HepG2 (cell line): ENCODE measurements at regions not wholly inside any gene's neighbourhood (a gene's known extent, or its start where the extent isn't known, plus 50 kb on each side); places are given as distances from the start of the nearest gene placed in this dataset.

Source experiments
- ATF2 ChIP-seq: sonication (generic); formaldehyde crosslinking; IDR thresholded peaks from 2 replicates; pipeline ENCODE4 v1.4.0; 2020; ENCODE audit warnings: missing genetic modification reagents
- CHD2 ChIP-seq: IDR thresholded peaks from 2 replicates; pipeline ENCODE4 v1.6.1; 2011; ENCODE audit warnings: low read depth, low read length, improper control_type of control experiment
- DRAP1 ChIP-seq: IDR thresholded peaks from 2 replicates; pipeline ENCODE4 v1.6.1; 2016; ENCODE audit warnings: missing genetic modification reagents, missing compliant biosample characterization
- HNRNPL ChIP-seq: fragments of 200-400 bp; formaldehyde crosslinking; IDR thresholded peaks from 2 replicates; pipeline ENCODE4 v1.6.1; 2017; ENCODE audit warnings: mild to moderate bottlenecking, low read depth, low read length
- MXD3 ChIP-seq: IDR thresholded peaks from 2 replicates; pipeline ENCODE4 v1.6.1; 2016; ENCODE audit warnings: mild to moderate bottlenecking, missing biosample characterization, missing genetic modification reagents
- NR3C1 ChIP-seq: sonication (generic); formaldehyde crosslinking; IDR thresholded peaks from 2 replicates; pipeline ENCODE4 v1.4.0; 2020; ENCODE audit warnings: missing genetic modification reagents
- PPARG ChIP-seq: conservative IDR thresholded peaks from 2 replicates; pipeline ENCODE4 v1.6.1; 2016; ENCODE audit warnings: missing biosample characterization, missing genetic modification reagents
- RARA ChIP-seq: IDR thresholded peaks from 2 replicates; pipeline ENCODE4 v1.6.1; 2016; ENCODE audit warnings: missing genetic modification reagents, missing compliant biosample characterization
- REL ChIP-seq: sonication (generic); formaldehyde crosslinking; conservative IDR thresholded peaks from 2 replicates; pipeline ENCODE4 v1.8.0; 2022; ENCODE audit warnings: mild to moderate bottlenecking, missing genetic modification reagents, moderate library complexity
- TARDBP ChIP-seq: sonication (generic); formaldehyde crosslinking; IDR thresholded peaks from 2 replicates; pipeline ENCODE4 v1.8.0; 2022; ENCODE audit warnings: mild to moderate bottlenecking, missing genetic modification reagents
- TEF ChIP-seq: sonication (generic); formaldehyde crosslinking; IDR thresholded peaks from 2 replicates; pipeline ENCODE4 v1.5.0; 2020; ENCODE audit warnings: missing genetic modification reagents
- WIZ ChIP-seq: sonication (generic); formaldehyde crosslinking; IDR thresholded peaks from 2 replicates; pipeline ENCODE4 v1.5.1; 2020; ENCODE audit warnings: mild to moderate bottlenecking, missing genetic modification reagents
- ZBTB10 ChIP-seq: sonication (generic); formaldehyde crosslinking; IDR thresholded peaks from 2 replicates; pipeline ENCODE4 v1.4.0; 2020; ENCODE audit warnings: missing genetic modification reagents, borderline replicate concordance
- ZBTB39 ChIP-seq: sonication (generic); formaldehyde crosslinking; IDR thresholded peaks from 2 replicates; pipeline ENCODE4 v1.5.0; 2020; ENCODE audit warnings: missing genetic modification reagents
- ZNF121 ChIP-seq: sonication (generic); formaldehyde crosslinking; IDR thresholded peaks from 2 replicates; pipeline ENCODE4 v1.5.0; 2020; ENCODE audit warnings: mild to moderate bottlenecking, missing genetic modification reagents
- ZNF512B ChIP-seq: sonication (generic); formaldehyde crosslinking; IDR thresholded peaks from 2 replicates; pipeline ENCODE4 v1.5.1; 2020; ENCODE audit warnings: missing genetic modification reagents, mild to moderate bottlenecking, borderline replicate concordance
- ZNF672 ChIP-seq: sonication (generic); formaldehyde crosslinking; IDR thresholded peaks from 2 replicates; pipeline ENCODE4 v1.8.1; 2022; ENCODE audit warnings: missing genetic modification reagents

GRCh38 chr12:46523863-46524770, 151.5 kb upstream of the SLC38A2 start (continued):
- no peak for TF ChIP-seq ZBTB39
- TF ChIP-seq ZNF512B (CRISPR knock-in tag) = no peak
- peak; percentile 84 for TF ChIP-seq TARDBP (CRISPR knock-in tag)
- TF ChIP-seq NR3C1 (CRISPR knock-in tag) = no peak
- TF ChIP-seq WIZ = no peak
- peak; percentile 72 for TF ChIP-seq DRAP1 (CRISPR knock-in tag)
- TF ChIP-seq TEF (CRISPR knock-in tag) = no peak
- TF ChIP-seq REL (CRISPR knock-in tag) = no peak
- TF ChIP-seq ZNF672 (CRISPR knock-in tag) = no peak
- TF ChIP-seq RARA = peak; percentile 66
- no peak for TF ChIP-seq HNRNPL
- no peak for TF ChIP-seq ATF2 (CRISPR knock-in tag)
- TF ChIP-seq MXD3 (CRISPR knock-in tag) = no peak
- no peak for TF ChIP-seq CHD2
- TF ChIP-seq PPARG (CRISPR knock-in tag) = peak; percentile 85
- no peak for TF ChIP-seq ZBTB10 (CRISPR knock-in tag)
- TF ChIP-seq ZNF121 (CRISPR knock-in tag) = no peak
